ENCODE measurements at regions not wholly inside any gene's neighbourhood (a gene's known extent, or its start where the extent isn't known, plus 50 kb on each side); places are given as distances from the start of the nearest gene placed in this dataset.
"Not testable (repeated sequence)": the region's sequence is repeated elsewhere in the genome, so short reads cannot be mapped to it uniquely, and the experiment has no call there.

DNA sequence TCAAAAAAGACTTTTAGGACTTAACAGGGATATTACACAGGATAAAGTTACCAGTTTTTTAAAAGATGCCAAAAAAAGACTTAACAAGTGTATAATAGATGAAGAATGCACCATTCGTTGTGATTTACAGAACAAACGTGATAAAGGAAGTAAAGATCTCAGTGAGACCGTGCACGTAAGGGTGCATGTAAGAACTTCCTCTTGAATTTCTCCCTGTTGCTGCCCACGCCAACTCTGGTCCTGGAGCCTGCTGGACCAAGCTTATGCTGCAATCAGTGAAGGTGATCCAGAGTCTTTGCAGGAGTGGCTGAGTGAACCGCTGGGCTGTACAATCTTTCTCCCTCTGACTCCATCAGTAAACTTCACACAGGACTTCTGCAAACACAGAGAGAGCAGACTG, 593.7 kb downstream of the TMEM121 start:
- TF ChIP-seq, protein P1, sequence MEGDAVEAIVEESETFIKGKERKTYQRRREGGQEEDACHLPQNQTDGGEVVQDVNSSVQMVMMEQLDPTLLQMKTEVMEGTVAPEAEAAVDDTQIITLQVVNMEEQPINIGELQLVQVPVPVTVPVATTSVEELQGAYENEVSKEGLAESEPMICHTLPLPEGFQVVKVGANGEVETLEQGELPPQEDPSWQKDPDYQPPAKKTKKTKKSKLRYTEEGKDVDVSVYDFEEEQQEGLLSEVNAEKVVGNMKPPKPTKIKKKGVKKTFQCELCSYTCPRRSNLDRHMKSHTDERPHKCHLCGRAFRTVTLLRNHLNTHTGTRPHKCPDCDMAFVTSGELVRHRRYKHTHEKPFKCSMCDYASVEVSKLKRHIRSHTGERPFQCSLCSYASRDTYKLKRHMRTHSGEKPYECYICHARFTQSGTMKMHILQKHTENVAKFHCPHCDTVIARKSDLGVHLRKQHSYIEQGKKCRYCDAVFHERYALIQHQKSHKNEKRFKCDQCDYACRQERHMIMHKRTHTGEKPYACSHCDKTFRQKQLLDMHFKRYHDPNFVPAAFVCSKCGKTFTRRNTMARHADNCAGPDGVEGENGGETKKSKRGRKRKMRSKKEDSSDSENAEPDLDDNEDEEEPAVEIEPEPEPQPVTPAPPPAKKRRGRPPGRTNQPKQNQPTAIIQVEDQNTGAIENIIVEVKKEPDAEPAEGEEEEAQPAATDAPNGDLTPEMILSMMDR (IDR thresholded peaks at IDR 0.05; ENCODE audit: insufficient read depth, low read depth, low read length, missing control alignments) = no peak
- no peak overlapping the region for H3K4me3 ChIP-seq (ENCODE audit: low read depth, low read length)
- no peak for DNase-seq (ENCODE audit: low read depth)

DNA sequence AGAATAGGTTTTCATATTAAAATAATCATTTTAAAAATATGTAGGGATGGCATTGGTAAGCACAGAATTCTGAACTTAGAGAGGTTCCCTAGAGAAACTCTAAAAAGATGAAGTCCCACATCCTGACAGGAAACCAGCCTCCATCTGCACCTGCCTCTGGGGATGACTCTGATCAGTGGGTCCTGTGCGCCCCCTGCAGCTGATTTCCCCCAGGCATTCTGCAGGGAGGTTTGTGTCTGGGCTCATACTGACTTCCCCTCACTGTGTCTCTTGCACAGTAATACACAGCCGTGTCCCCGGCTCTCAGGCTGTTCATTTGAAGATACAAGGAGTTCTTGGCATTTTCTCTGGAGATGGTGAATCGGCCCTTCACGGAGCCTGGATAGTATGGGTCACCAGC, 602.9 kb downstream of the TMEM121 start:
- peak; percentile 7 for DNase-seq (ENCODE audit: low read depth)
- H3K4me3 ChIP-seq (ENCODE audit: low read depth, low read length) = no peak overlapping the region
- TF ChIP-seq, protein P1 (IDR thresholded peaks at IDR 0.05; ENCODE audit: insufficient read depth, low read depth, low read length, missing control alignments) = no peak

DNA sequence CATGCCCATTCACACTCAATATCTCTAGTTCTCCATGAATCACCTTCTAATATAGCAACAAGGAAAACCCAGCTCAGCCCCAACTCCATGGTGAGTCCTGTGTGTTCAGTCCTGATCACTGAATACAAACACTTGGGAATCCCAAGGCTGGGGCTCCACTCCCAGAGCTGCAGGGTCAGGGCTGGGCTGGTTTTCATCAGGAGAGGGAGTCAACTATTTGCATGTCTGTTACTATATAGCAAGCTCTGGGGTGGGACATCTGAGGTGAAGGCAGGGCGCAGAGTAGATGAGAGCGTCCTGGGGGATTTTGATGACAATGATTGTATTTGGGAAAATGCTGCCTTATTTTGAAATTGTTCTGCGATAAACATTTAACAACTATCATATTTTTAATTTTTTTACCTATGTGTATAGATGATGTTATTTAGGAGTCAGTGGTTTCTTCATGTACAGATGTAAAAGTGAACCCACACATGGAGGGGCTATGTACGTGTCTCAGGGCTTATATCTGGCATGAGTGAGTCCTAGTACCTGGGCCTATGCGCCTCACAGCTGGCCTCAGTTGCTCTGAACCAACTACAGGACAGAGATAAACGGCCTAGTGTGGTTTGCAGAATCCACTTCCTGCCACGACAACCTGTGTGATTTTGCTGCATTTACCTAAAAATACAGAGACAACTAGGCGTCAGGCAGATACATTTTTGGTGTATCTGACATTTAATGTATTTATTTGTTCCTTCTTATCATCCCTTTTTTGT, 603.7 kb downstream of the TMEM121 start:
- H3K4me3 ChIP-seq (ENCODE audit: low read depth, low read length); DNase-seq (ENCODE audit: low read depth): not testable (repeated sequence)

DNA sequence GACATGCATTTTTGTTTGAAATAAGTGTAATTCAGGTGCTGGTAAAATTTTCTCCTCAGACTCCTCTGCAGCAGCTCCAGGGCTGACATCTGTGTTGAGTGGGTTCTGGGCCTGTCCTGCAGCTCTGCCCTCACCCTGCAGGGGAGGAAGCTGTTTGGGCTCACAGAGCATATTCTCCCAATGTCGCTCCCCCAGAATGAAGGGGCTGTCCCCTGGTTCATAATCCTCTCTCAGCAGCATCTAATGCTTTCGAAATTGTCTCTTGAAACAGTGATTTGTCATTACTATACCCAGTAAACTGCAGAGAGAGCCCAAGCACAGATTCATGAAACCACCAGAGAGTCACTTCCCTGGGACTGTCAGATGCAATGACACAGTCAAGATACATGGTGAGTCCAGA, 606.7 kb downstream of the TMEM121 start:
- H3K4me3 ChIP-seq (ENCODE audit: low read depth, low read length) = not testable (repeated sequence)
- peak; percentile 24 for DNase-seq (ENCODE audit: low read depth)

DNA sequence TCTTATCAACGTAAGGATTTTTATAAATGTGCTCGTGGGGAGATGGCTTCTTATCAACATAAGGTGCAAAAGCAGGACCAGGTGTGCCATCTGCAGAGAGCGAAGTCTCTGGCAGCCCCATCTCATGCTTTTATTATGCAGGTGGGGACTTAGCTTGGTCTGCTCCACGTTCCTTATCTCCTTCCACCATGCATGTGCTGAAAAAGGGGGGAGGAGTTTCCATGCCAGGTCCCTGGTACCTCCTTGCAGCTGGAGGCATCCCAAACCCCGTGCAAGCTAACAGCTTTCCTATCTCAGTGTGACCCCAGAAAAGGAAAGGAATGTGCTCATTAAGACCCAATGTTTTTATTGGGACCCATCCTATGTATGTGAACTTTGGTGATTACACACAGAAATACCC, 608.5 kb downstream of the TMEM121 start:
- no peak overlapping the region for H3K4me3 ChIP-seq (ENCODE audit: low read depth, low read length)
- no peak for DNase-seq (ENCODE audit: low read depth)
- TF ChIP-seq, protein P1 (IDR thresholded peaks at IDR 0.05; ENCODE audit: insufficient read depth, low read depth, low read length, missing control alignments) = no peak

DNA sequence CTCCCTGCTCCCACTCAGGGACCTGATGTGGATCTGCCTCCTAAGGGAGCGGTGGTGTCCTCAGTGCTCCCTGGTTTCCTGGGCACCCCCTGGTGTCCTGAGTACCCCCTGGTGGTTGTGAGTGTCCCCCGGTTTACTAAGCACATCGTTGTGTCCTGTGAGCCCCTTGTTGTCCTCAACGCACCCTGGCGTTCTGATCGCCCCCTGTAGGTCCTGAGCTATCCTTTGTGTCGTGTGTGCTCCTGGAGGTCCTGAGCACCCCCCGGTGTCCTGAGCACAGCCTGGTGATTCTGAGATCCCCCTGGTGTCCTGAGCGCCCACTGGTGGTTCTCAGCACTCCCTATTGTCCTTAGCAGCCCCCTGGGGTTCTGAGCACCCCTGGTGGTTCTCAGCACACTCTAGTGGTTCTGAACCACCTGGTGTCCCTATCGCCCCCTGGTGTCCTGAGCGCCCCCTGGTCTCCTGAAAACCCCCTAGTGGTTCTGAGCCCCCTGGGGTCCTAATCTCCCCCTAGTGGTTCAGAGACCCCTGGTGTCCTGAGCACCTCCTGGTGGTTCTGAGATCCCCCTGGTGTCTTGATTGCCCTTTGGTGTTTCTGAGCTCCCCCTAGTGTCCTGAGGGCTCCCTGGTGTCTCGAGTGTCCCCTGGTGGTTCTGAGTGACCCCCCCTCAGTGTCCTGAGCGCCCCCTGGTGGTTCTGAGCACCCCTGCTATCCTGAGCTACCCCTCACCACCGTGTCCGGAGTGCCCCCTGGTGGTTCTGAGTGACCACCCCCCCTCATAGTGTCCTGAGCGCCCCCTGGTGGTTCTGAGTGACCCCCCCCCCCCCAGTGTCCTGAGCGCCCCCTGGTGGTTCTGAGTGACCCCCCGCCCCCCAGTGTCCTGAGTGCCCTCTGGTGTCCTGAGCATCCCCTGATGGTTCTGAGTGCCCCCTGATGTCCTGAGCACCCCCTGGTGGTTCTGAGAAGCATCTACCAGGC, 615.1 kb downstream of the TMEM121 start:
- no peak overlapping the region for H3K4me3 ChIP-seq (ENCODE audit: low read depth, low read length)
- DNase-seq (ENCODE audit: low read depth) = peak; percentile 52
- TF ChIP-seq, protein P1 (IDR thresholded peaks at IDR 0.05; ENCODE audit: insufficient read depth, low read depth, low read length, missing control alignments) = no peak

DNA sequence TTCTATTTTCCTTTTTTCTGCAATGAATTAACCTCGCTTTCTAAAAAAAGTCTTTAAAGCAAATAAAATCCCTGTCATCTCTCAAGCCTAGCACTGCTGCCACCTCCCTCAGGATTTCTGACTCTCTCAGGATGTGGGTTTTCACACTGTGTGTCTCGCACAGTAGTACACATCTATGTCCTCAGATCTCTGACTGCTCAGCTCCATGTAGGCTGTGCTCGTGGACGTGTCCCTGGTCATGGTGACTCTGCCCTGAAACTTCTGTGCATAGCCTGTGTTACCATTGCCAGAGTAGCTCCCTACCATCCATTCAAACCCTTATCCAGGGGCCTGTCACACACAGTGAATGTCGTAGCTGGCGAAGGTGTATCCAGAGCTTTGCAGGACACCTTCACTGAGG, 619.3 kb downstream of the TMEM121 start:
- not testable (repeated sequence) for DNase-seq (ENCODE audit: low read depth); H3K4me3 ChIP-seq (ENCODE audit: low read depth, low read length)

DNA sequence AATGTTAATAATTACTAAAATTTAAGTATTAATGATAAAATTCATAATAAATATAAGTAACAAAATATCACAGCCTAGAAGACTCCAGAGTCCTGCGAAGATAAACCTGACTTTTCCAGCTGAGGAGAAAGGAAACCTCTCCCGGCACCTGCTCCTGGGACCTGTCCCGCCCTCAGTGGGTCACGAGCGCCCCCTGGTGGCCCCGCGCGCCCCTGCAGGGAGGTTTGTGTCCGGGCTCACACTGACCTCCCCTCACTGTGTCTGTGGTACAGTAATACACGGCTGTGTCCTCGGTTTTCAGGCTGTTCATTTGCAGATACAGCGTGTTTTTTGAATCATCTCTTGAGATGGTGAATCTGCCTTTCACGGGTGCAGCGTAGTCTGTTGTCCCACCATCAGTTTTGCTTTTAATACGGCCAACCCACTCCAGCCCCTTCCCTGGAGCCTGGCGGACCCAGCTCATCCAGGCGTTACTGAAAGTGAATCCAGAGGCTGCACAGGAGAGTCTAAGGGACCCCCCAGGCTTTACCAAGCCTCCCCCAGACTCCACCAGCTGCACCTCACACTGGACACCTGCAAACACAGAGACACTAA, 627.1 kb downstream of the TMEM121 start:
- not testable (repeated sequence) for H3K4me3 ChIP-seq (ENCODE audit: low read depth, low read length)
- TF ChIP-seq, protein P1 (IDR thresholded peaks at IDR 0.05; ENCODE audit: insufficient read depth, low read depth, low read length, missing control alignments) = peak; percentile 61
- peak; percentile 23 for DNase-seq (ENCODE audit: low read depth)
